ENCODE measurements at regions not wholly inside any gene's neighbourhood (a gene's known extent, or its start where the extent isn't known, plus 50 kb on each side); places are given as distances from the start of the nearest gene placed in this dataset.
"Not testable (repeated sequence)": the region's sequence is repeated elsewhere in the genome, so short reads cannot be mapped to it uniquely, and the experiment has no call there.

DNA sequence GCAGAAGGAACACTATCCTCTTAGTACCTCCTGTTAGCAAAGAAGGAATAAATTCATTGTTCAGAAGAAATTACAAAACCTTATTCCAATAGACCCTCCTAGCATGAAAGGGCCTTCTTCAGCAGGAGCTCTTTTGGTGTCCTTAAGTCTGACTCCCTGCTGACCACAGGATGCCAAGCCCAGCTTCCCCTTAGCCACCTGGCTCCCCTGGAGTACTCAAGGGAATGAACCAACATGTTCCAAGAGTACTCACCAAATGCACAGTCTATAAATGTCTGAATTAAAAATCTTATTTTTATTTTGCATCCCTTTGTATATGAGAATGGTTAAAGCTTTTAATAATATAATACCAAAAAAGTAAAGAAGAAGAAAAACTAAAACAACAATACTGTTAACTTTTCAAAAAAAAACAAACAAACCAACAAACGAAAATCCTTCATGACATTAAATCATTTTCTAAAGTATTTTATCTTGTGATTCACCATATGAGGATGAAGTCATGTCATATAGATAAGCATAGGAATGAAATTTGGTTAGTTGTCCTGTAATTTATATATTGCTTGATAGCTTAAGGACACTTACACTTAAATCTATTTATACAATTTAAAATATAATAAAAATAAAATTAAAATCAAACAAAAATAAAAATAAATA, 1355.1 kb downstream of the HACE1 start:
- DNase-seq: no peak

DNA sequence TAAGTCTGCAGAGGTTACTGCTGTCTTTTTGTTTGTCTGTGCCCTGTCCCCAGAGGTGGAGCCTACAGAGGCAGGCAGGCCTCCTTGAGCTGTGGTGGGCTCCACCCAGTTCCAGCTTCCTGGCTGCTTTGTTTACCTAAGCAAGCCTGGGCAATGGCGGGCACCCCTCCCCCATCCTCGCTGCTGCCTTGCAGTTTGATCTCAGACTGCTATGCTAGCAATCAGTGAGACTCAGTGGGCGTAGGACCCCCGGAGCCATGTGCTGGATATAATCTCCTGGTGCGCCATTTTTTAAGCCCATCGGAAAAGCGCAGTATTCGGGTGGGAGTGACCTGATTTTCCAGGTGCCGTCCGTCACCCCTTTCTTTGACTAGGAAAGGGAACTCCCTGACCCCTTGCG, 1363.1 kb downstream of the HACE1 start:
- not testable (repeated sequence) for DNase-seq

DNA sequence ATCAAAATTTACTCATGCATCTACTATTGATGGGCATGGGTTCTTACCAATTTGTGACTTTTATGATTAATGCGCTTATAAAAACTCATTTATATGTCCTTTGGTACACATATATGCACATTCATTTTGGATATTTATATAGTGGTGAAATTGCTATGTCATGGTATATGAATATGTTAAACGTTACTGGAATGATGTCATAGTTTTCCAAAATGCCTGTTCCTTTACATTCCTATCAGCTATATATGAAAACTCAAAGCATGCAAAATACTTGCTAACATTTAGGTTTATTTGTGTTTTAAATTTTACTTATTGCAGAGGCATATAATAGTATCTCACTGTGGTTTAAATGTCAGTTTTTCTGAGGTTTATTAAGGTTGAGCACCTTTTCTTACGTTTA, 1403.1 kb downstream of the HACE1 start:
- no peak for DNase-seq

DNA sequence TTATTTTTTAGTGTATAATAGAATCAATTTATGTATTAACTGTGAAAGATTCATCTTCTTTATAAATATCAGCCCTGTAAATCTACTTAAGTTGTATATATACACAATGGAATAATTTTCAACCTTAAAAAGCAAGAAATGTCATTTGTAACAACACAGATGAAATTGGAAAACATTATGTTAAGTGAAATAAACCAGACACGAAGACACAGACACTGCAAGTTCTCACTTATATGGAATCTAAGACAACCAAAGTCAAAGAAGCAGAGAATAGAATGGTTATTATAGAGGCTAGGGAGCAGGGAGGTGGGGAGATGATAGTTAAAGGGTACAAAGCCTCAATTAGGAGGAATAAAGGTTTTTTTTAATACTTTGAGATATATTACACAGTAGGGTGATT, 1404.4 kb downstream of the HACE1 start:
- no peak for DNase-seq

DNA sequence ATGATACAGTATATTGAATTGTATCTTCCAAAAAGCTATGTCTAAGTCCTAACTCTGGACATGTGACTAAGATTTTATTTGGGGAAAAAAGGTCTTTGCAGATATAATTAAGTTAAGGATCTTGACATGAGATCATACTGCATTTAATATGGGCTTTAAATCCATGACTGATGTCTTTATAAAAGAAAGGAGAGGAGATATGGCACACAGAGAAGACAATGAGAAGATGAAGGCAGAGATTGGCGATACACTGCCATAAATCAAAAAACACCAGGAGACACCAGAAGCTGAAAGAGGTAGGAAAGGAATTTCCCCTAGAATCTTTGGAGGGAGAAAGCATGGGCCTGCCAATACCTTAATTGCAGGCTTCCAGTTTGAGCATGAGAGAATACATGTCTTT, 1450.2 kb downstream of the HACE1 start:
- no peak for DNase-seq

DNA sequence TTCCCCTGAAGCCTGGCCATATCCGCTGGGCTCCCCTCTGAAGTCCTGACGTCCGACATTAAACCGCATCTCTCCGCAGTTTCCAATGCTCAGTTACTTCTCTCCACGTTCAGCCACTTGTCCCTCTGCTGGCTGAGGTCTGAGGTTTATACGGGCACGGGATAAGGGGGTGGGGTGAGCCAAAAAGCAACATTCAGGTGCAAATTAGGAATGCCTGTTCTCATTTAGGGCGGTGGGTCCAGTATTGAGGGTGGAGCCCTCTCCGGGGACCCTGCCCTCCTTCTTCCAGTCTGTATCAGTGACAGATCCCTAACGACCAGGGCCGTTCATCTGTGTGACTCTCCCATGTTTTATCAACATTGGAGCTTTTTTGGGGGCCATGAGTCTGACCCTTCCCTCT, 1454.4 kb downstream of the HACE1 start:
- no peak for DNase-seq

DNA sequence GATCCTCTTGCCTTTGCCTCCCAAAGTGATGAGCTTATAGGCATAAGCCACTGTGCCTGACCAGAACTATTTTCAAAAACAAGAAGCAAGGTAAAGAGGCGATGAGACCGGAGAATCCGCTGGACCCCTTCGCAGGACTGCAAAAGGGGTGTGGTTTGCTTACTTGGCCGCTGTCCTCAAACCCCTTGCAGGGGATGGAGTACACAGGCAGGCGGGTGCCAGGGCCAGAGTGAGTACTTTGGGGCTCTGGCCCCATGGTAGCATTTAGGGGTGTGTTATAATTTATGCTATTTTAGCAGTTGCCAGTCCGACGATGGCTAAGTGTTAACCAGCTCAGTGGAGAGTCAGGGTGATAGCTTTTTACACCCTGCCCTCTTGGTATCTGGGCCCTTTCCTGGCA, 1454.9 kb downstream of the HACE1 start:
- no peak for DNase-seq

DNA sequence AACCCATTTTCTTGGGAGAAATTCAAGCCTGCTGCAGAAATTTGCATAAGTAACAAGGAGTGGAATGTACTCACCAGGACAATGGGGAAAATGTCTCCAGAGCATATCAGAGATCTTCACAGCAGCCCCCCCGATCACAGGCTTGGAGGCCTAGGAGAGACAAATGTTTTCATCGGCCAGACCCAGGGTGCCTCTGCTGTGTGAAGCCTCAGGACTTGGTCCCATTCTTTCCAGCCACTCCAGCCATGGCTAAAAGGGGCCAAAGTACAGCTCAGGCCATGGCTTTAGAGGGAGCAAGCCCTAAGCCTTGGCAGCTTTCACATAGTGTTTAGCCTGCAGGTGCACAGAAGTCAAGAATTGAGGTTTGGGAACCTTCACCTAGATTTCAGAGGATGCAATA, 1463.0 kb downstream of the HACE1 start:
- DNase-seq: no peak

DNA sequence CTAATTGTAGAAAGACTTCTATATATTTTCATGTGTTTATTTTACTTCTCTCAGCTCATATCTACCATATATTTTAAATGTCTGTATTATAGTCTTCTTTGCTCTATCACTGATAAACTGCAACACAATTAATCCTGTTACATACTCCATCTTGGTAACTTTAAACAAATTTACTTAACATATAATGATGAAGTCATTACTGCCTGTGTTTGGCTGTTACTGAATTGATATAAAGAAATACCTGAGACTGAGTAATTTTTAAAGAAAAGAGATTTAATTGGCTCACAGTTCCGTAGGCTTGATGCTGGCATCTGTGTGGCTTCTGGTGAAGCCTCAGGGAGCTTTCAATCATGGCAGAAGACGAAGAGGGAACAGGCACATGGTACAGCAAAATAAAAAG, 1480.4 kb downstream of the HACE1 start:
- DNase-seq: no peak

DNA sequence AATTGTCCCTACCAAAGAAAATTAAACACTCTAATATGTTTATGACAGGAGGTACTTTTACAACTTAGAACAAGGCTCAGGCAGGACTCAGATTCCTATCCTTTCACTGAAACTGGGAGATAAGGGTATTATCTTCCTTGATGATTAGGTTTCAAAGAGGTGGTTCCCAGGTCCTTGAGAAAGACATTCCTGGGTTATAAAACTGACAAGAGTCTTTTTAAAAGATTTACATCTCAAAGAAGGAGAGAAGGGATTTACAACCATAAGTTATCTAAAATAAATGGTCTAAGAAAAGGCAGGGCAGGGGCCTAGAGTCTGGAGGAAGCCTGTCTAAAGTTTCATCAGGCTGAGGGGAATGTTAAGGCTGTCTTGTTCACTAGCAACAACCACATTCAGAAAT, 1492.5 kb downstream of the HACE1 start:
- no peak for DNase-seq

DNA sequence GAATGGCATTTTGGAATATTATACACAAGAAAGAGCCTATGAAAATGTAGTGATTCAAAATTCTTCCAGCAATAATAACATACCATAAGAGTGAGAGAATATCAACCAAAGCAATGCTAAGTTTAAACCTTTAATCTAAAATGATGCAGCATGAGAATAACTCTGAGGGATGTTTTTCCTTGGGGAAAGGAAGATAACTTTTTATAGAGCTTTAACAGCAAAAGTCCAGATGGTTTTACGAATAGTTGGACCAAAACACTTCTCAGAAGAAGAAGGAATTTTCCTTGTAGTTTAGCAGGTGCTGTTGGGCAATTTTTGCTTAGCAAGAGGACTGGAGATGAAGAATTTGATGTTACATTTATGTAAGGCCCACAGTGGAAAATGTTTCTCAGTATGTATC, 1503.2 kb downstream of the HACE1 start:
- DNase-seq: no peak

DNA sequence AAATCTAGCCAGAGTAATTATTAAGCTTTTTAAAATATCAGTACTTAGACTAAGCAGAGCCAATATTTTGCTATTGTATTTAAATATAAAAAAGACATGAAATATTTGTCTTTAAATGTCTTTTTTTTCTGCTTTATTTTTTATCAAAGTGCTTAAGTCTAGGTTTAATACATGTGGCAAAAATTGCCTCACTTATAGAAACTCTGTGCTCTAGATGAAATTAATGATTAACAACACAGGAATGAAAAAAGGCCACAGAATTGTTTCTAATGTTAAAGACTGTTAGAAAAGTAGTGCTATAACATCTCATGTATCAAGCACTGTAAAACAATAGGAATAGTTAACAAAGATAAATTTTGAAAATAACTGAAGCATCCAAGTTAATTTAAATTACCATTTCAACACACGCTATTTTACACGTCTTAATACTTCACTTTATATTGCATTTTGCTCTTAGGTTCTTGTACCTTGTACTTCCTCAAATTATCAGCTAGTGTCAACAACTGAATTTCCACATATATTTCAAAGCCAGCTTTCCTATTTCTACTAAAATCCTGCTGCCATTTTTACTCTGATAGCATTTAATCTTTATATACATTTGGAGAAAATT, 1515.1 kb downstream of the HACE1 start:
- DNase-seq: no peak

DNA sequence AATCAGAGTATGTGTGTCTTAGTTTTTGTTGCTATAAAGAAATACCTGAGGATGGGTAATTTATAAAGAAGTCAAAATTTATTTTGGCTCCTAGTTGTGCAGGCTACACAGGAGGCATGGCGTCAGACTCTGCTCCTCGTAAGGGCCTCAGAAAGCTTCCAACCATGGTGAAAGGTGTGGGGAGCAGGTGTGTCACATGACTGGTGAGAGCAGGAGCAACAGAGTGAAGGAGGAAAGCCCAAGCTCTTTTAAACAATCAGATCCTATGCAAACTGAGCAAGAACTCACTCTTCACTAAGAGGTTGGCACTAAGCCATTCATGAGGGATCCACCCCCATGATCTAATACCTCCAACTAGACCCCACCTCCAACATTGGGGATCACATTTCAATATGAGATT, 1524.3 kb downstream of the HACE1 start:
- no peak for DNase-seq

DNA sequence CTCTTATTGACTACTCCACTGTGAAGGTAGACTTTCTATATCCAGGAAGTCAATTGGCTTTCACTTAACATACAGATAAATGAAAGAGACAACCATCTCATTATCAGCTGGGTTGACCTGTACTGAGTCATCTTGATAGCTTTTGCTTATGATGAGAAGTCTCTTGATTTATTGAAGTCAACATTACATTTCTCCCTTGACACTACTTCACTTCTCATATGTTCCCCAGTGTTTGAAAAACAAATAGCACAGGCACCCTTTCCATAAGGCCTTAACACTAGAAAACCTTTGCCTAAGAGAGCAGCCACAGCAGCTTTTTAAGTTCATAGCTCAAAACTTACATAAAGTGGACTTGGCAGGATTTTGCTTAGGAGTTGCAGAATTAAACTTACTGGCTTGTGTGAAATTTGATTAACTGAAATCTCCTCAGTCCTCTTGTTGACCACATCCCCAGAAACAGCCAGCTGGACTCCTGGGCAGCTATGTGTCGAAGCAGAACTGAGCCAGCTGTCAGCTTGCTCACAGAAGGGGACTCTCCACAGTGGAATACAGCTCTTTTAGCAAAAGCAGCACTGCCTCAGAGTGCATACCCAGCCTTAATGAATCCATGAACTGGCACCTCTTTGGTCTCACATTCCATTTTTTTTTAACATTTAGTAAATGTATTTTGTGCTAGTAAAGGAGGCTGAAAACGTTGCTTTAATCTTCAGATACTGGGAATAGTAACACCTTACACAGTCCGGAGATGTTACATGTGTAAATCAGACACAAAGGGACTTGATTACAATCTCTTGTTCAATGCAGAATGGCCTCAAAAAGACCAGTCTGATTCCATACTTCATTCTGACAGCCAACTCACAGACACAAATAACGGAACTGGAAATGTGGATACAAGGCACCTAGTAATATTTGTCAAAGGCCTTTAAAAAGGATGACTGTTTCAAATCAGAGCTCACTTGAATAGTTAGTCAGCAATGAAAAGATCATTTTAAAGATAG, 1532.7 kb downstream of the HACE1 start:
- no peak for DNase-seq

DNA sequence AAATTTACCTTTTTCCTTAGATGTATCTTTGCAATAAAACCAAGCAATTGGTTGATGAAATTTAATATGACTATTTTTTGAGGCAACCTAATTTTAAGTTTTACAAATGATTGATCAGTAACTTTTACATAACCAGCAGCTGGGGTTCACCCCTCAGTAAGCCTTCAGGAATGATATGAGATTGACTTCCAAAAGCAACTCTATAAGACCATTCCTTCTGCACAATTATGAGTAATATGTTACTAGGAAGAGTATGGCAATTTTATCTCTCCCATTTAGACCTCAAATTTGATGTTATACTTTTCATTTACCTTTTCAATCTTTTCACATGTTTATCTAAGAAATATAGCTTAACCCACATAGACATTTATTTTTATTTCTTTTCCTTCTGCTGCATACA, 1546.3 kb downstream of the HACE1 start:
- DNase-seq: no peak

DNA sequence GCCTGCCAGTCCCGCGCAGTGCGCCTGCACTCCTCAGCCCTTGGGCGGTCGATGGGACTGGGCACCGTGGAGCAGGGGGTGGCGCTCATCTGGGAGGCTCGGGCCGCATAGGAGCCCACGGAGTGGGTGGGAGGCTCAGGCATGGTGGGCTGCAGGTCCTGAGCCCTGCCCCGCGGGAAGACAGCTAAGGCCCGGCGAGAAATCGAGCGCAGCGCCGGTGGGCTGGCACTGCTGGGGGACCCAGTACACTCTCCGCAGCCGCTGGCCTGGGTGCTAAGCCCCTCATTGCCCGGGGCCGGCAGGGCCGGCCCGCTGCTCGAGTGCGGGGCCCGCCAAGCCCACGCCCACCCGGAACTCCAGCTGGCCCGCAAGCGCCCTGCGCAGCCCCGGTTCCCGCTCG, 1565.3 kb downstream of the HACE1 start:
- DNase-seq: not testable (repeated sequence)

DNA sequence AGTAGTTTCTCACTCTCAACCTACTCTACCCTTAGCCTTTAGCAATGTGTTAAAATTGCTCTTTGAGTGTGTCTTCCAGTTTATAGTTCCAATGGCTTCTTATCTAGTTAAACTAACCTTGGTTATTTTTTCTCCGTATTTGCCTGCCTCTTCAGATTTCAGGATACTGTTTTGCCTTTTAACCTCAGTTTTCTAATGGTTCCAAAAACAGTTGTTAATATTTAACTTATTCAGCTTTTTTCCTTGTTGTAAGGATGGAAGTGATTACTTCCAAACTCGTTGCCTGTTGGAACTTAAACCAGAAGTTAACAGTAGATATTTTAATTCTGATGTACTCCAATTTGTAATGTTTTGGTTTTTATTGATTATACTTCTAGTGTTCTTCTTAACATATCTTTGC, 1574.9 kb downstream of the HACE1 start:
- no peak for DNase-seq

DNA sequence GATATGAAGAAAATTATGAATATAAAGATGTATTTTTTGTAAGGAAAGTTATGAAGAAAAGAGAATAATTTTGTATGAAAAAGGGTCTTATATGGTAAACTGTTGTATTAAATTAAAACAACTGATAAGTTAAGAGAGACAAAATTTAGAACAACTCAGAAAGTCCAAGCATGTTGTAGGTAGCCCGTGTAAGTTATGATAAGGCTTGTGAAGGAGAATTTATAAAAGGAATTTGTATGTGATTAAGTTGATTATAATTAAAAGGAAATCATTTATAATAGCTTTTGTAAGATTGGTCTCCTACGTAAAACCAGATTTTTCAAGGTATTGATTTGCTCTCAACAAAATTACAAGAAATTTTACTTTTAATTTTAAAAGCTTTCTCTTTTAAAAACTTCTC, 1579.3 kb downstream of the HACE1 start:
- DNase-seq: no peak

DNA sequence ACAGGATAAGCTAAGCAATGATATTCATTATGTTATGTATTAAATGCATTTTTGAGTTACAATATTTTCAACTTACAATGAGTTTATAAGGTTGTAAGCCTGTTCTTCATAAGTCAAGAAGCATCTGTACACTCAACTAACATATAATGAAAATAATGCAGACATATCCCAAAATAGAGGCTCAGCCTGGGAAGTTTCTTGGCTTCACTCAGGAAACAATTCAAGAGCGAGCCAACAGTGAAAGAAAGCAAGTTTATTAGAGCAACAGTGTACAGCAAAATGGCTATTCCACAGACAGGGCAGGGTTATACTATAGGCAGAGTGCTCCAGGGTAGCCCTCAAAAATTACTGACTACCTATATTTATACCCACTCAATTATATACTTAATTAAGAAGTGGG, 1581.8 kb downstream of the HACE1 start:
- DNase-seq: no peak

DNA sequence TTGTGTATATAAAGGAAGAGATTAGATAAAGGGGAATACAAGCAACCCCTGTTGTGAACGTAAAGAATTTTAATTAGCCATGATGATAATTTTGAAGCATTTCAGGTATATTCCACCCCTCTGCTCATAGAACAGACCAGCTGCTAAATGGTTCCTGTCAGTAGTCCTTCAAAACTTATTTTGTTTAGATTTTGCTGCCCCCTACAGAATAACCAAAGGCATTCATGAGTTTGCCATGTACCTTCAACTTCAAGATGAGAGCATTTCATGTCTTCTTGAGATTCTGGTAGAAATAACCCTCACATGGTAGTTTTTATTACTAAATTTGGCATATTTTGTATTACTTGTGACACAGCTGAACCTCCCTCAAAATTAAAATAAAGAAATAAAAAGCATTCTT, 1586.7 kb downstream of the HACE1 start:
- no peak for DNase-seq

DNA sequence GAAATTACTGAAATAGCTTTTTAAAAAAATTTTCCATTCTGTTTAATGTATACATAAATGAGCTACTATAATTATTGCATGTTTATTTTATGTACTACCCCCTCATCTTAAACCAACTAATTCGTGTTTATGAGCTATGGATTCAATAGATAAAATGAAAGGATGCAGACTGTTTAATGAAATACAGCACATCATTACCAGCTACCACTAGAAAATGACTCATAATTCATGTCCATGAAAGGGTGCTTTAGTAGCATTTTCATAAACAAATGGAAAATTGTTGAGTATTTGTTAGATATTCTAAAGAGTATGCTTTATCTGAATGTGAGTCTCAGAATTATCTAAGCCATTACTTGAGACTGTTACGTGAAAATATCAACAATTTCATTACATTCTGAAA, 1590.1 kb downstream of the HACE1 start:
- no peak for DNase-seq

DNA sequence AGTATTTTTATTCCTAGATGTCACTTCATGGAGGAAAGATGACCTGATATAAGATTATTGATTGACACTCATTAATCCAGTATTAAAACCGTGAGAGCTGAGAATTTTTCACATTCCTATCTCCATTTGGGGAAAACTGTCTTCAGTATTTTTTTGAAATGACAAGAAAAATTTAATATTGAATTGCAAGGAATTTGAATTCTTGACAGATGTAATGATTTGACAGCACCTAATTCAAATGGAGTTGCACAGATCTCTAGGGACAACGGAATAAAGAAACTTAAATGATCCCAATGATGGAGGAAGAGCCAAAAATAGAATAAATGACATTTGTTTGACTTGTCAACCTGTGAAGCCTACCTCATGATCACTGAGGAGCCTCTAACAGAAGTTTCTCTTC, 1591.4 kb downstream of the HACE1 start:
- no peak for DNase-seq

DNA sequence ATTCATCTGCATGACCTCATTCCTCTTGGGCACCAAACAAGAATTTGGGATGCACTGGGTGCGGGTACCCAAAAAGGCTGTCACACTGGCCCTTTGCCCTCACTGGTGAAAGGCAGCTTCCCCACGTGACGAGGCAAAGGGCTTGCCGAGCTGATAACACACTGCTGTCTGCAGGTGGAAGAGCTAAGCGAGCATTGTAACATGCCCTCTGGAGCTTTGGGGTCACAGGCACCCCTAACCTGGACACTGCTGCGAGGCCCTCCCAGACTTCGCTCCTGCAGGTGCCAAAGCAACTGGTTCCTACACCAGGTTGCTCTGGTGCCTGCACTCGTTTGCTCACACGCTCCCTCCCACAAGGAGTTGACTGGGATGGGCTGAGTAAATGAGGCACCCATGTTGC, 1595.7 kb downstream of the HACE1 start:
- no peak for DNase-seq

DNA sequence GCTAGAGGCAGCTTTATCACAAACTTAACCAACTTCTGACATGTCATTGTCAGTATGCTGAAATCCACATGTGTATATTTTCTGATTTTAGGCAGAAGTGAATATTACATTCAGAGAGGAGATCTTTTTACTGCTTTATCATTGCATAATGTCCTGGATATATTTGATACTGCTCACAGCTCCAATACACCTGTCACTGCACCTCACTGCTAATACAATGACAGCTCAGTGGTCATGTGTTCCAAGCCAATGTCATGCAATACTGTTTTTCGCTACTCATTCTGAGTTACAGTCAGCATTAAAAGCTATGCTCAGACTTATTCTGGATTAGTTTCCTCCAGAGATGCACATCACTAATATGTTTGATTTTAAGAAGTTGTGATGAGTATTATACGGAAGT, 1604.6 kb downstream of the HACE1 start:
- DNase-seq: no peak

All from stimulated activated naive CD4-positive, alpha-beta T cell (primary cell).